Fibroblast of lung (primary cell): ENCODE measurements at regions not wholly inside any gene's neighbourhood (a gene's known extent, or its start where the extent isn't known, plus 50 kb on each side); places are given as distances from the start of the nearest gene placed in this dataset.

Experiments
- EZH2 ChIP-seq: IDR thresholded peaks from 2 replicates; pipeline ENCODE4 v1.5.1; 2012; ENCODE audit warnings: low read length, control low read depth, mild to moderate bottlenecking; ENCODE audit errors: missing control alignments
- TF ChIP-seq, protein P1 (sequence below), 2 donors: IDR thresholded peaks in 1 of 2; conservative IDR thresholded peaks in 1 of 2; 1 replicate in 1 of 2; 2 replicates in 1 of 2; pipeline ENCODE4 v1.5.1; 2011 to 2012; ENCODE audit warnings: low read length in 2 of 2, control low read depth in 1 of 2, inconsistent platforms in 1 of 2, low read depth in 1 of 2, mild to moderate bottlenecking in 1 of 2

DNA sequence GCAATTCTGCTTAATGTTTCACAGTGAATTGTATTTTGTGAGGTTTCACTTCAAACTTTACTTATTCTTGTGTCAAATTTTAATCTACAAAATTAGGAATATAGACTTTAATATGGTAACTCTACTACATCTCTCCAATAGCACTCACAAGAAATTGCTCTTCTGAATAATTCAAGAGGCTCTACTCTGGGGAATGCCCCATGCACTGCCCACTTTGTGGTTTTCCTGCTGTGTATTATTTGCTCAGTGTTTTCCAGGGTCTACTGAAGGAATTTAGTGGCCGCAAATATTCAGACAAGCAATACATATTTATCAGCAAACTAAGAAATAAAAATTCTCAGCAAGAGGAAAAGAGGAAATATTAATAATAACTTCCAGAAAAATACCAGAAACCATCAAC is 611.4 kb downstream of the TNS3 start:
- TF ChIP-seq, protein P1, sequence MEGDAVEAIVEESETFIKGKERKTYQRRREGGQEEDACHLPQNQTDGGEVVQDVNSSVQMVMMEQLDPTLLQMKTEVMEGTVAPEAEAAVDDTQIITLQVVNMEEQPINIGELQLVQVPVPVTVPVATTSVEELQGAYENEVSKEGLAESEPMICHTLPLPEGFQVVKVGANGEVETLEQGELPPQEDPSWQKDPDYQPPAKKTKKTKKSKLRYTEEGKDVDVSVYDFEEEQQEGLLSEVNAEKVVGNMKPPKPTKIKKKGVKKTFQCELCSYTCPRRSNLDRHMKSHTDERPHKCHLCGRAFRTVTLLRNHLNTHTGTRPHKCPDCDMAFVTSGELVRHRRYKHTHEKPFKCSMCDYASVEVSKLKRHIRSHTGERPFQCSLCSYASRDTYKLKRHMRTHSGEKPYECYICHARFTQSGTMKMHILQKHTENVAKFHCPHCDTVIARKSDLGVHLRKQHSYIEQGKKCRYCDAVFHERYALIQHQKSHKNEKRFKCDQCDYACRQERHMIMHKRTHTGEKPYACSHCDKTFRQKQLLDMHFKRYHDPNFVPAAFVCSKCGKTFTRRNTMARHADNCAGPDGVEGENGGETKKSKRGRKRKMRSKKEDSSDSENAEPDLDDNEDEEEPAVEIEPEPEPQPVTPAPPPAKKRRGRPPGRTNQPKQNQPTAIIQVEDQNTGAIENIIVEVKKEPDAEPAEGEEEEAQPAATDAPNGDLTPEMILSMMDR (conservative IDR thresholded peaks at IDR 0.05 in 1 of 2, IDR thresholded peaks at IDR 0.05 in 1 of 2; ENCODE audit: low read depth in 1 of 2, low read length in 2 of 2) = no peak
- no peak for TF ChIP-seq EZH2
